GM21619 (cell line): ENCODE measurements at regions not wholly inside any gene's neighbourhood (a gene's known extent, or its start where the extent isn't known, plus 50 kb on each side); places are given as distances from the start of the nearest gene placed in this dataset.

Experiments used
- ATAC-seq: cut with Tn5 transposase; IDR thresholded peaks from one replicate; pipeline ENCODE4 v1.9.1; 2021; ENCODE audit not compliant: unreplicated experiment

DNA sequence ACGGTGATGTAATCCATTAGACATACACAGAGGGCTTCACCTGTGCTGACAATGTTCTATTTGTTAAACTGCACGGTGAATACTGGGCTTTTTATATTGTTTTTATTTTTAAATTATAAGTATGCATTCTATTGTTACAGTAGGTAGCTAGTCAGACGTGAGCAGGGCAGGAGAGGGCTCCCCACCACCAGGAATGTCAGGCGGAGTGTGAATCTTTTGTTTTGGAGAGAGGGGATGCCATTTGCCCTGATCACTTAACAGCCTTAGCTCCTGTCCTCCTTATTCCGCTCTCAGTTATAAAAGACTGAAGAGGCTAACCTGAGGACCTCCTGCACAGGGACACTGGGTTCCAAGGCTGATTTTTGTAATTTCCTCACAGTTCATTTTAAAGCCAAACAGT, 151.6 kb upstream of the TAPT1 start:
- ATAC-seq = no peak

DNA sequence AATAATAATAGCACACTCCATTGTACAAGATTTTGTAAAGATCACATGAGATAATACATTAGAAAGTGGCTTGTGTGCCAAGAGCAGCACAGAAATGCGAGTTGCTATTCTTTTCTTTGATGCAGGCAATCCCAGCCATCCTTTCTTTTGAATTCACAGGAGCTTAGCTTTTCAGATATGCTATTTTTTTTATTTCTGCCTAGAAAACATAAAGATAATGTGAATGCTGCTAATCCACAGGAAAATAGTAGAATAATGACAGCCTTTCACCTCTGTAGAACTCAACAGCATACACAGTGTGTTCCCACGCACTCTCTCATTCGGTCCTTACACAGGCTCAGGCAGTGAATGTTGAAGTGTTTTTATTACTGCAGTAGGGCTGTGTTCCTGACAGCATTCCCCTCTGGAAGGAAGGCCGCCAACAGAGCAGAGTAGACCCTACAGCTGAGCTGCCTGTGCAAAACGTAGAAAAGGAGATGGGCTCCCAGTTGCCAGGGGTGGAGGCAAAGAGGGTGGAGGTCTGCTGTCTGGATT, 138.8 kb upstream of the TAPT1 start:
- no peak for ATAC-seq

DNA sequence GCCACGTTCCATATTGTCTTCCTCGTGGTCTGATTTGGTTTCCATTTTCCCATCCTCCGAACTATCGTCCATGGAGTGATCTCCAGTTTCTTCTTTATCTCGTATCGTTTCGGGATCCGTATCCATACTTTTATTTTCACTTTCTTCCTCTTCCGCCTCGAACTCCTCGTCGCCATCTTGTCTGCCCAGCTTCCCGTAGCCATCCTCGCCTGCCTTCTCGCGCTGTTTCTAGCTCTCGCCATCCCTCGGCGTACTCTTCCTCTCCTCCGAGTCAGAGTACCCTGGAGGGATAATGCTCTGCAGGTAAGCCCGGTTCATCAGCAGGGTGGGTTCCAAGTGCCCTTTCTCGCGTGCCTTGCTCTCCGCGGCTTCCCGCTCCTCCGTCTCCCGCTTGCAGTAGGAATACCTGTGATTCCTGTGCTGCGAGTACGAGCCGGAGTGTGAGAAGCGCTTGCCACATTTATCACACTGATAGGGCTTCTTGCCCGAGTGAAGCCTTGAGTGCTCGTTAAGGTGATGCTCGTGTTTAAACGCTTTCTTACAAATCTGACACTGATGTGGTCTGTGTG, 134.5 kb upstream of the TAPT1 start:
- no peak for ATAC-seq

GRCh38 chr4:16353165-16353564, 126.9 kb upstream of the TAPT1 start:
- no peak for ATAC-seq

DNA sequence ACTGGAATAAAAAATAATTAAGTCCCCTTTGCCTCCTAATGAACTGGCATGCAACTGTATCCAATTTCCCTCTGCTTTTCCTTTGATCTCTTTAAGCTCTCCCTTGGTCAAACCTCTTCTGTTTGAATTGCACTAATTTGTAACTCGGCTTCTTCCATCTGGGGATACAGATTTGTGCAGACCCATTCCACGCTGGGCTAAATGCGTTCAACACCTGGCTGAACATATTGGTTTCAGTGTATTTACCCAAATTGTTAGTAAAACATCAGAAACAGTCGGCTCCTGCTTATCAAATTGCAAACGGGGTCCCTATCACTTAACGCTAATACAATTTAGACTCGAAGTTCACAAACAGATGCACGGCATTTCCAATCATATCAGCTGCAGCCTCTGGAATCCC, 124.9 kb upstream of the TAPT1 start:
- no peak for ATAC-seq

DNA sequence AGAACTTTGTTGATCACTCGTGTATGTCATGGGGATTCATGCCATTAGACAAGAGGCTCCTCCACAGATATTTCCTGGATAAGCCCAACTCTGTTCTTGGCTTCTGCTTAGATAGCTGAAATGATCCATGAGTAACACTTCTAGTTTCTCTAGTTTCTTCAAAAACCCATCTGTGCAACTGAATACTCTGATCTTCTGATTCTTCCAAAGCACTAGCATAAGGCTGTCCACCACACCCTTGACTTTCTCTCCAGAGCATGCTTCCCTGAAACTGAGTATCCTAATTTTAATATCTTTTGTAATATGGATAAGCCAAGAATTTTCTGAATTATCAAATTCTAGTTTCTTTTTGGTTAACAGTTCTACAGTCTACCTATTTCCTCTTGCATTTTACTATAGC, 118.6 kb upstream of the TAPT1 start:
- no peak for ATAC-seq

DNA sequence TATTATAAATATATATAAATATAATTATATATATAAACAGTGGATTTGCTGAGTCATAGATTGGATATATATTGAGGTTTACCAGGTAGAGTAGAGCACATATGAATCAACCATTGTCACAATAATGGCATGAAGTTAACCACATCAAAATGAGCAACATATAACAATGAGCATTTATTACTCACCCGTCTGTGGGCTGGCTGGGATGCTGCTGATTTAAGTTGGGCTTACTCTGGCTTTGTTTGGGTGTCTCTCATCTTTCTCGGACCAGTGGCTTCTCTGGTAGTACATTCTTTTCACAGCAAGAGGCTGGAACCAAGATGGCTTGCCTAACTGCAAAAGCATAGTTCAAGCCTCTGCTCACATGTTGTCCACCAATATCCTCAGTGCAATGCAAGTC, 111.7 kb upstream of the TAPT1 start:
- no peak for ATAC-seq

- no peak for ATAC-seq
Measured at GRCh38 chr4:16334601-16335000, 108.3 kb upstream of the TAPT1 start.

DNA sequence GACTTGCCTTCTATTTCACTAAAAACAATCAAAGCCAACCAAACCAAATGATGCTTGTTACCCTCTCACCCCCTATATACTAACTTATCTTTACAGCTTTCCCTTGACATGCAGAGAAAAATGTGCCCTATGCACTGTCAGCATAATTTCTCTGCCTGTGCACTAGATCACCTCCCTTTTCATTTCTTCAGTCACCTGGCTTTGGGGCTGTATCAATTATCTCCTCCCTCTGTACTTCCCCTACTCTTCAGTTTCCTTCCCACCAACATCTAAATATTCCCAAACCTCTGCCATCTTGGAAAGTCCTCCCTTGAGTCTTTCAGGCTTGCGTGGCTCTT, 103.5 kb upstream of the TAPT1 start:
- no peak for ATAC-seq

GRCh38 chr4:16329125-16329796, 103.0 kb upstream of the TAPT1 start:
- ATAC-seq = no peak

- no peak for ATAC-seq
Measured at GRCh38 chr4:16322183-16322582, 95.9 kb upstream of the TAPT1 start.

DNA sequence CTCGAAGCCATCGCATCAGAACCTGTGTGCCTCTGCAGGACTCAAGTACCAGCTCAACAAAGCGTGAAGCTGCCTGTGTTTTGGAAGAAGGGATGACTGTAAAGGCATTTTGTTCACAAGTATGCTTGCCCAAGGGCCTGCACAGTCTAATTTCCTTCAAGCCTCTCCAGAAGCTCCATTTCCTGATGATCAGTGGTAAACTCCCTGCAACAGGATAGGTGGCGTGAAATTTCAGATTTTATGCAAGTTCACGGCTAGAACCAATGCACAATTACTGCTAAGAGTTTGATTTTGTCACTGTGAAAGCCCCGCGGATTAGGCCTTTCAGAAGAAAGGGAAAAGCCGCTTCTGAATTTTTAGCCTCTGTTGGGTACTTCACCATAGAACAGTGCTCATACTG, 89.2 kb upstream of the TAPT1 start:
- no peak for ATAC-seq

DNA sequence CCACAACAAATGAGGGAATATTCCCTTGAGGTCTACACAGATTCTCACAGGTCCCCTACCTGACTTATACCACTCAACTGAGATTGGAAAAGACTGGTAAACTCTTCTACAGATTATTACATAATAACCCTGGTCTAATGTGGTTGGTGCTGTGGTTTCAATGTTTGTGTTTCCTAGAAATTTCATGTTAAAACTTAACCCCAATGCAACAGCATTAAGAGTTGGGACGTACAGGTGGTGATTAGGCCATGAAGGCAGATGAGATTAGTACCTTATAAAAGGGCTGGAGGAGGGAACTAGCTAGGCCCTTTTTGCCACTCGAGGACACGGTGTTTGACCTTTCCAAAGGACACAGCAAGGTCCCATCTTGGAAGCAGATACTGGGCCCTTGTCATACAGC, 84.3 kb upstream of the TAPT1 start:
- no peak for ATAC-seq

- no peak for ATAC-seq
Measured at GRCh38 chr4:16302648-16303047, 76.4 kb upstream of the TAPT1 start.

GRCh38 chr4:16297003-16297402, 70.7 kb upstream of the TAPT1 start:
- ATAC-seq = no peak

GRCh38 chr4:16294455-16294854, 68.2 kb upstream of the TAPT1 start:
- no peak for ATAC-seq

DNA sequence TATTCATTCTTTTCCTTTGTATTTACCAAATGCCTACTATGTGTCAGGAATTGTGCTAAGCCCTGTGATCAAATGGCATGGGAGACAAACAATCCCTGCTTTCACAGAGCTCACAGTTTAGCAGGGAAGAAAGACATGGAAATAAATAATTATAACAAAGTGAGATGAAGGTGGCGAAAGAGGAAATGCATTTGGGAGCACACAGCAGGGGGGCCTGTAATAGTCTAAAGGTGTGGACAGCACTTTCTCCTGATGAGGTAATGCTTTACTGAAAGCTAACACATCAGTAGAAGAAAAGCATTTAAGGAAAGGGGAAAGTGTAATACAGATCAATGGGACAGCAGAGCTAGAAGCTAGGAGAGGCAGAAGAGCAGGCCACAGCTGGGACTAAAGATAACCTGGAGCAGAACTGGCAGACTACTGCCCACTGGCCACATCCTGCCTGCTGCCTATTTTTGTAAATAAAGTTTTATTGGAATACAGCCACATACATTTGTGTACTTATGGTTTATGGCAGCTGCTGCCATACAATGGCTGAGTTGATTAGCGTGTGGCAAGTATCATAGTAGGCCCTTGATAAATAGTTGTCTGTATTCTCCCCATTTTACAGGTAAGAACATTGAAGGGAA, 67.1 kb upstream of the TAPT1 start:
- no peak for ATAC-seq

DNA sequence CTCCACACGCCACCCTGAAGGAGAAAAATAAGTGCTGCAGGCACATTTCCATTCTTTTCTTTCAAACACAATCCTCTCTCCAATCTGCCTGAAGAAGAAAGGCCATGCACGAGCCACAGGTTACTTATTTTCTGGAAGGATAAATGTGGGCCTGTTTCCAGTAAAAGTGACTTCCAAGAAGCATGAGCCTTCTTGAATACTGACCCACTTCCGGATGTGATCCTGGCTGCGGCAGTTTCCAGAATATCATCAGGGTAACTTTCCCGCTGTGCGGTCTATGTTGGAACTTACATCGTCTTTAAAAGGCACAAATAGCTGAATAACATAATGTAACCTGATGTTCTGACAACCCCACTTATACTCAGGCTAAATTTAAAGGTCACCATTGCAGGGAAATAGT, 66.3 kb upstream of the TAPT1 start:
- no peak for ATAC-seq

DNA sequence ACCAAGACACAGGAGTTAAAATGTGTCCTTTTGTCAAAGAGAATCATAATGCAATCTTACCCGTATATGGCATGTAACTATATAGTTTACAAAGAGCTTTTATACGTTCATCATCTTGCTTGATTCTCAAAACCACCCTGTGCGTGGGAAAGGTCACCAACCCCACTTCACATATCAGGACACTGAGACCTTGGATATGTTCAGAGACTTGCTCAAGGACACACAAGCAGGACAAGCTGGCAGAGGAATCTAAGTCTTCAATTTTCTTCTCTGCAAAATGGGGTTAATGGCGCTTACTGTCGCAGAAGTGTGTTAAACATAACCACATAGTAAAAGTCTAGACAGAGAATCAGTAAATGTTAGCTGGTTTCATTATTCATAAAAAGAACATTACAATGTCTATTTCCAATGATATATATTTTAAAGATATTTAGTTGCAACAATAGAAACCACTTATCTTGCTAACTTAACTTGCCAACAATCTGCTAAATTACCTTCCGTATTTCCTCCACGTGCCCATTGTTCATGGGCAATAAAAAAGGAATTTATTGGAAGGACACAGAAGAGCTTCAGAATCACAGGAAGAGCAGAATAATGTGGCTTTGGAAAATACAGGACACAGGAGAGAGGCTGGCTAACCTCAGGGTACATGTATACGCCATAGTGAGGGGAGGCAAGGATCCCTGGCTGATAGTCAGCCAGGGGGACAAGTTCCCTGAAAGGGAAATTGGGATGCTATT, 64.6 kb upstream of the TAPT1 start:
- no peak for ATAC-seq

DNA sequence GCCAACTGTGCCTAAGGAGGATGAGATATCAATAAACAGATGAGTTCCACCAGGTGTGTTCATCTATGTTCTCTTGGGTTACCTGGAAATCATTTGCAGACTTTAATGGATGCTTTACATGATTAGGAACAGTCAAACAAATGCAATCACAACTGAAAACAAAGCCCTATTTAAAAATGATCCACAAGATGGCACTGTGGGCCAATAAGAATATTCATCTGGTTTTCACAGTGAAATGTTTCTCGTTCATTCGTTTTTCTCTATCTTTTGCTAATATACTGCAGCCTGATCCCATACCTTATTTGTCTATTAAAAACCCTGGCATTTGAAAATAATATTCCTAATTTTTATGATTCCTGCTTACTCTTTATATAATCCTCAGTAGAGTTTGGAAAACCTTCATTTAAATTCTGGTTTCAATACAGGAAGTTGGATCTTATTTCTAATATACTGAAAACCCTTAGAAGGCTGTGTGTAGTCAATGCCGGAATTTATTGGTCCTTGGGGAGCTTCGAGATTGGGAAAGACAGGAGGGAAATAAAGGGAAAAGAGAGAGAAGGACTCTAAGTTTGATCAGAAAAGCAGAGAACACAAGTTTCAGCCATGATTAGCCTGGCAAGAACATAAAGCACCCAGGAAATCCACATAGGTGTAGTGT, 63.8 kb upstream of the TAPT1 start:
- no peak for ATAC-seq

DNA sequence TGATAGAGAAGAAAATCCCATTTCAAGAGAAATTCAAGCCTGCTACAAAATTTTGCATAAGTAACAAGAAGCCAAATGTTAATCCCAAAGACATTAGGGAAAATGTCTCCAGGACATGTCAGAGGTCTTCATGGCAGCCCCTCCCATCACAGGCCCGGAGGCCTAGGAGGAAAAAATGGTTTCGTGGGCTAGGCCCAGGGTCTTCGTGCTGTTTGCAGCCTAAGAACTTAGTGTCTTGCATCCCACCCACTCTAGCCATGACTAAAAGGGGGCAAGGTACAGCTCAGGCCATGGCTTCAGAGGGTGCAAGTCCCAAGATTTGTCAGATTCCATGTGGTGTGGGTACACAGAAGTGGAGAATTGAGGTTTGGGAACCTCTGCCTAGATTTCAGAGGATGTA, 57.8 kb upstream of the TAPT1 start:
- no peak for ATAC-seq
